Activated naive CD8-positive, alpha-beta T cell treated with anti-CD3 and anti-CD28 coated beads, Interleukin-2, amount 10 ng/mL, durations not matched to agents 7 days and 5 days (primary cell): ENCODE measurements at regions not wholly inside any gene's neighbourhood (a gene's known extent, or its start where the extent isn't known, plus 50 kb on each side); places are given as distances from the start of the nearest gene placed in this dataset.
A peak's percentile ranks its signal among the peaks of the same experiment; 100 is the strongest.

Experiments
- ATAC-seq: fragments of 150-1000 bp; cut with Tn5 transposase; one replicate; pipeline ENCODE4 v1.10.0; 2021; ENCODE audit warnings: low read depth, moderate library complexity
- POLR2A ChIA-PET: fragments of 350-600 bp; sonication (Branson Sonifier 250); formaldehyde crosslinking; loops from one replicate; lab custom pipeline; 2021; ENCODE audit warnings: antibody characterized with exemption; lab: Charles Lee
- DNase-seq: peaks from one replicate; pipeline ENCODE4 v3.0.0; 2021
- H3K27ac Mint-ChIP-seq: one replicate; pipeline ENCODE4 v1.8.0; 2022; ENCODE audit warnings: mild to moderate bottlenecking, mixed read lengths
- H3K27me3 Mint-ChIP-seq: one replicate; pipeline ENCODE4 v1.8.0; 2022; ENCODE audit warnings: mild to moderate bottlenecking, moderate library complexity, mixed read lengths
- H3K36me3 Mint-ChIP-seq: one replicate; pipeline ENCODE4 v1.8.0; 2021; ENCODE audit warnings: mild to moderate bottlenecking, mixed read lengths
- H3K4me1 Mint-ChIP-seq: one replicate; pipeline ENCODE4 v1.8.0; 2021; ENCODE audit warnings: mixed read lengths
- H3K4me3 Mint-ChIP-seq: one replicate; pipeline ENCODE4 v1.8.0; 2022; ENCODE audit warnings: mild to moderate bottlenecking, moderate library complexity, mixed read lengths
- H3K9me3 Mint-ChIP-seq: one replicate; pipeline ENCODE4 v1.8.0; 2021; ENCODE audit warnings: mixed read lengths

GRCh38 chr1:169013821-169014220 is 92.7 kb upstream of the ATP1B1 start:
- DNase-seq (no peak), ATAC-seq (no peak)
- H3K36me3 Mint-ChIP-seq, result no peaks in the 10 kb centered on the region
- peaks cover 6% of the 10 kb centered on the region for H3K27me3 Mint-ChIP-seq
- H3K4me3 Mint-ChIP-seq, result no peak overlapping the region
- no peaks in the 10 kb centered on the region for H3K9me3 Mint-ChIP-seq
- POLR2A ChIA-PET, result no interaction called here
- H3K4me1 Mint-ChIP-seq, result no peaks in the 10 kb centered on the region
- H3K27ac Mint-ChIP-seq, result no peak overlapping the region

GRCh38 chr1:169015464-169015863 is 91.0 kb upstream of the ATP1B1 start:
- no peaks in the 10 kb centered on the region for H3K4me1 Mint-ChIP-seq
- H3K36me3 Mint-ChIP-seq, result no peaks in the 10 kb centered on the region
- POLR2A ChIA-PET, result no interaction called here
- no peaks in the 10 kb centered on the region for H3K9me3 Mint-ChIP-seq
- ATAC-seq (no peak), DNase-seq (no peak)
- peaks cover 6% of the 10 kb centered on the region for H3K27me3 Mint-ChIP-seq
- H3K27ac Mint-ChIP-seq, result no peak overlapping the region
- no peak overlapping the region for H3K4me3 Mint-ChIP-seq

GRCh38 chr1:169018751-169019150 is 87.7 kb upstream of the ATP1B1 start:
- Mint-ChIP-seq H3K4me1 (no peaks in the 10 kb centered on the region), H3K27me3 (peaks cover 4% of the 10 kb centered on the region), H3K4me3 (no peak overlapping the region)

GRCh38 chr1:169019419-169020058 is 87.0 kb upstream of the ATP1B1 start:
- Mint-ChIP-seq H3K4me3 (no peak overlapping the region), H3K4me1 (no peaks in the 10 kb centered on the region), H3K27me3 (peaks cover 8% of the 10 kb centered on the region), H3K9me3 (no peaks in the 10 kb centered on the region), H3K27ac (no peak overlapping the region), H3K36me3 (no peaks in the 10 kb centered on the region)
- no peak for ATAC-seq
- POLR2A ChIA-PET, result no interaction called here
- no peak for DNase-seq

More at GRCh38 chr1:169018751-169019150, 87.7 kb upstream of the ATP1B1 start:
- no peaks in the 10 kb centered on the region for H3K9me3 Mint-ChIP-seq
- H3K36me3 Mint-ChIP-seq, result no peaks in the 10 kb centered on the region
- no peak for DNase-seq
- no peak for ATAC-seq
- H3K27ac Mint-ChIP-seq, result no peak overlapping the region
- POLR2A ChIA-PET, result no interaction called here

DNA sequence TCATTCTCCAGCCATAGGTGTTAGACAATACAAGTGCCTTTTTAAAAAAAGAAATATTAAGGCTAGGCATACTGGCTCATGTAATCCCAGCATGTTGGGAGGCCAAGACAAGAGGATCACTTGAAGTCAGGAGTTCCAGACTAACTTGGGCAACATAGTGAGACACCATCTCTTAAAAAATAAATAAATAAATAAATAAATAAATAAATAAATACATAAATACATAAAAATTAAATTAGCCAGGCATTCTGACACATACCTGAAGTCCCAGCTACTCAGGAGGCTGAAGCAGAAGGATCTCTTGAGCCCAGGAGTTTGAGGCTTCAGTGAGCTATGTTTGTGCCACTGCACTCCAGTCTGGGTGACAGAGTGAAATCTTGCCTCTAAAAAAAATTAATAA is 85.8 kb upstream of the ATP1B1 start:
- Mint-ChIP-seq H3K9me3 (no peaks in the 10 kb centered on the region), H3K4me1 (no peaks in the 10 kb centered on the region), H3K4me3 (no peak overlapping the region), H3K36me3 (no peaks in the 10 kb centered on the region), H3K27ac (no peak overlapping the region), H3K27me3 (peaks cover 6% of the 10 kb centered on the region)
- no peak for ATAC-seq
- POLR2A ChIA-PET, result no interaction called here
- DNase-seq, result no peak

- no peak for ATAC-seq
- no peaks in the 10 kb centered on the region for H3K4me1 Mint-ChIP-seq
- H3K27ac Mint-ChIP-seq, result no peak overlapping the region
- no peak for DNase-seq
- H3K36me3 Mint-ChIP-seq, result no peaks in the 10 kb centered on the region
- H3K4me3 Mint-ChIP-seq, result no peak overlapping the region
- POLR2A ChIA-PET, result no interaction called here
- H3K9me3 Mint-ChIP-seq, result no peaks in the 10 kb centered on the region
- H3K27me3 Mint-ChIP-seq, result peaks cover 6% of the 10 kb centered on the region
Measured at GRCh38 chr1:169022648-169023047, 83.8 kb upstream of the ATP1B1 start.

- peaks cover 6% of the 10 kb centered on the region for H3K27me3 Mint-ChIP-seq
- ATAC-seq, result no peak
- no peak overlapping the region for H3K4me3 Mint-ChIP-seq
- POLR2A ChIA-PET, result no interaction called here
- no peaks in the 10 kb centered on the region for H3K9me3 Mint-ChIP-seq
- no peak for DNase-seq
- no peaks in the 10 kb centered on the region for H3K4me1 Mint-ChIP-seq
- no peak overlapping the region for H3K27ac Mint-ChIP-seq
- no peaks in the 10 kb centered on the region for H3K36me3 Mint-ChIP-seq
Measured at GRCh38 chr1:169024255-169024654, 82.2 kb upstream of the ATP1B1 start.

GRCh38 chr1:169024800-169025271 is 81.7 kb upstream of the ATP1B1 start:
- POLR2A ChIA-PET, result no interaction called here
- ATAC-seq, result no peak
- no peak for DNase-seq
- H3K9me3 Mint-ChIP-seq, result no peaks in the 10 kb centered on the region
- no peak overlapping the region for H3K4me3 Mint-ChIP-seq
- H3K27ac Mint-ChIP-seq, result no peak overlapping the region
- peaks cover 6% of the 10 kb centered on the region for H3K27me3 Mint-ChIP-seq
- H3K4me1 Mint-ChIP-seq, result no peaks in the 10 kb centered on the region
- H3K36me3 Mint-ChIP-seq, result no peaks in the 10 kb centered on the region

DNA sequence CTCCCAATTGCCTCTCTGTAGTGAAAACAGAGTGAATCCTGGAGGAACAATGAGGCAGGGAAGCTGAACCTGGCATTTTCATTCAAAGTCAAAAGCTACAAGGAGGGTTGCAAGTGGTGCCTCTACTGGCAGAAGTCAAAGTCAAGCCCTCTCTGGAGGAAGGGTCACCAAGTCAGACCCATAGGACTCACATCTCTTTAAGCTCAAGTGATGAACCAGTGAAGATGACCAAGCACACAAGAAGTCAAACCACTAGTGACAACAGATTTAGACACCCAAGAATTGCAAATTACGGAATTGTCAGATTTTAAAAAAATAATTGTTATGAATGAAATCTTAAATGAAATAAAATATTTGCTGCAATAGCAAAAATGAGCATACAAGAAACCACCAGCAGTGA is 81.1 kb upstream of the ATP1B1 start:
- H3K9me3 Mint-ChIP-seq, result no peaks in the 10 kb centered on the region
- no peaks in the 10 kb centered on the region for H3K4me1 Mint-ChIP-seq
- H3K27me3 Mint-ChIP-seq, result peaks cover 6% of the 10 kb centered on the region
- ATAC-seq (no peak), DNase-seq (no peak)
- POLR2A ChIA-PET, result no interaction called here
- H3K27ac Mint-ChIP-seq, result no peak overlapping the region
- H3K4me3 Mint-ChIP-seq, result no peak overlapping the region
- no peaks in the 10 kb centered on the region for H3K36me3 Mint-ChIP-seq

GRCh38 chr1:169027607-169028320 is 78.7 kb upstream of the ATP1B1 start:
- Mint-ChIP-seq H3K36me3 (no peaks in the 10 kb centered on the region), H3K9me3 (peaks cover 1% of the 10 kb centered on the region), H3K27me3 (peaks cover 6% of the 10 kb centered on the region), H3K27ac (no peak overlapping the region), H3K4me3 (no peak overlapping the region), H3K4me1 (peaks cover 2% of the 10 kb centered on the region)
- POLR2A ChIA-PET, result no interaction called here
- ATAC-seq (no peak), DNase-seq (no peak)

DNA sequence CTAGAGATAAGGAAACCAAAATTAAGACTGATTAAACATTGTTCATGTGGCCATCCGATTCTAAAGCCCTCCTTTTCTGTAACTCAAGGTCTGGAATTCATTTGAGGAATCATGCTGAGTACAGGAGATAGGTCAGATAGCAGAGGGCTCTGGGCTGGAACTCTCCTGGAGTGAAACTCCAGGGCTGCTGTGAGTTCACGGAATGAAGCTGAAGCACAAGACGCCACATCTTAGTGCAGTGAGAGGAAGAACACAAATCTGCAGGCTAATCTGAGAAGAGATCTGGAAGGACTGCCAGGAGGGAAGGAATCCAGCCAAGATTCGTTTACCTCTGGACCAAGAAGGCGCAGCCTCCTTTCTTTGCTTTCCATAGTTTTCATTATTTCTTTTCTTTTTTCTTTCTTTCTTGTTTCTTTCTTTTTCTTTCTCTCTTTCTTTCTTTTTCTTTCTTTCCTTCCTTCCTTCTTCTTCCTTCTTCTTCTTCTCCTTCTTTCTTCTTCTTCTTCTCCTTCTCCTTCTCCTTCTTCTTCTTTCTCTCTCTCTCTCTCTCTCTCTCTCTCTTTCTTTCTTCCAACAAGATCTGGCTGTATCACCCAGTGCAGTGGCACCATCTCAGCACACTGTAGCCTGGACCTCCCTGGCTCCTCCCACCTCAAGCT is 74.8 kb upstream of the ATP1B1 start:
- H3K27ac Mint-ChIP-seq, result no peak overlapping the region
- POLR2A ChIA-PET, result no interaction called here
- peaks cover 13% of the 10 kb centered on the region for H3K36me3 Mint-ChIP-seq
- H3K4me1 Mint-ChIP-seq, result peaks cover 2% of the 10 kb centered on the region
- H3K27me3 Mint-ChIP-seq, result peaks cover 2% of the 10 kb centered on the region
- DNase-seq (no peak), ATAC-seq (no peak)
- H3K9me3 Mint-ChIP-seq, result peaks cover 7% of the 10 kb centered on the region
- no peak overlapping the region for H3K4me3 Mint-ChIP-seq

DNA sequence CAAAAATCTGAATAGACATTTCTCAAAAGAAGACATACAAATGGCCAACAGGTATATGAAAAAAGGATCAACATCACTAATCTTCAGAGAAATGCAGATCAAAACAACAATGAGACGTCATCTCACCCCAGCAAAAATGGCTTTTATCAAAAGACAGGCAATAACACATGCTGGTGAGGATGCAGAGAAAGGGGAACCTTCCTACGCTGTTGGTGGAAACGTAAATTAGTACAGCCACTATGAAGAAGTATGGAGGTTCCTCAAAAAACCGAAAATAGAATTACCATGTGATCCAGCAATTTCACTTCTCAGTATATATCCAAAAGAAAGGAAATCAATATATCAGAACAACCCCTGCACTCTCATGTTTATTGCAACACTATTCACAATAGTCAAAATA is 65.1 kb upstream of the ATP1B1 start:
- ATAC-seq, result no peak
- POLR2A ChIA-PET, result interaction anchor here (0.7 kb wide), 1 partner anchor 65 kb away, joined by 3 read pairs; no protein-coding TSS in a partner anchor
- no peak for DNase-seq
- Mint-ChIP-seq H3K36me3 (peaks cover 40% of the 10 kb centered on the region), H3K9me3 (peaks cover 21% of the 10 kb centered on the region), H3K4me1 (peaks cover 35% of the 10 kb centered on the region), H3K27ac (no peak overlapping the region), H3K27me3 (no peaks in the 10 kb centered on the region), H3K4me3 (no peak overlapping the region)

- ATAC-seq (no peak), DNase-seq (no peak)
- H3K4me3 Mint-ChIP-seq, result no peak overlapping the region
- no peaks in the 10 kb centered on the region for H3K27me3 Mint-ChIP-seq
- peak overlapping the region; percentile 17 for H3K27ac Mint-ChIP-seq
- H3K4me1 Mint-ChIP-seq, result peaks cover 44% of the 10 kb centered on the region
- H3K9me3 Mint-ChIP-seq, result peaks cover 14% of the 10 kb centered on the region
- POLR2A ChIA-PET, result interaction anchor here (0.7 kb wide), 1 partner anchor 64 kb away, joined by 3 read pairs; no protein-coding TSS in a partner anchor
- H3K36me3 Mint-ChIP-seq, result peaks cover 31% of the 10 kb centered on the region
Measured at GRCh38 chr1:169042377-169042776, 64.1 kb upstream of the ATP1B1 start.
